EL (cell line): ENCODE measurements at regions not wholly inside any gene's neighbourhood (a gene's known extent, or its start where the extent isn't known, plus 50 kb on each side); places are given as distances from the start of the nearest gene placed in this dataset.
"Not testable (repeated sequence)": the region's sequence is repeated elsewhere in the genome, so short reads cannot be mapped to it uniquely, and the experiment has no call there.

ENCODE experiments used
- DNase-seq: peaks from one replicate; pipeline ENCODE4 v3.0.0-alpha.2; 2016

DNA sequence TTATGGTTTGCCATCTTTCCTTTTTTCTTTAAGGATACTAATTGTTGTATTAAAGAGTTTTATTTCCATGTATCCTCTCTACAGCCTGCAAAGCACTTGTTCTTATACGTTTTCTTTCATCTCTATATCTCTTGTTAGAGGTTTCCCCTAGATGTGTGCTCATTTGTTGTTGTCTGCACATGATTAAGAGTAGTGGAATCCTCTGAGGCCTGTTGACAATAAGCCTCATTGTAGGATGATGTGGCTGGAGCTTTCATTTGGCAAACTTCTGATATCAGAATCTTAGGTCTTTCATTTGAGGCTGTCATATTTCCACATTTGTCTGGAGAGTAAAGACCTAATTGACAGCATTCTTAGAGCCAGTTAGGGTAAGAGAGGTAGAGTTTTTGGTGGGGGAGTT, 506.0 kb downstream of the DIPK2A start:
- no peak for DNase-seq

DNA sequence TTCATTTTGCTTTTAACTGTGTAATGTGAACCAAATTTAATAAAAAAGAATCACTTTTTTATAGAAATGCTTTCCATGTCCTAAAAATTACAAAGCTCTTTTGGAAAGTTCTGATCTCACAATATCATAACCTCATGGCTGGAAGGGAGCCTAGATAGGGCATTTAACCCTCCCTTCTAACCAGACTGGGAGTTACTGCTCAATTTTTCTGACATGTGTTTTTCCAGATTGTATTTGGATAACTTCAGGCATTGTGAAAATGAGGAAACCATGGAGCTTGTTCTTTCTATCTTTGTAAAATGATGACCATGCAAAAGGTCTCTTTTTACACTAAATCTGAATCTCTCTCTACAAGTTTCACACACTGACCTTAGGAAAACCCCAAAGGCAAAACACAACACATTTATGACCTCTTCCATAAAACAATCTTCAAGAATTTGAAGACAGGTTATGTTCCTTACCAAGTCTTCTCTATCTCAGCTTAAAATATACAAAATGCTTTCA, 508.8 kb downstream of the DIPK2A start:
- no peak for DNase-seq

DNA sequence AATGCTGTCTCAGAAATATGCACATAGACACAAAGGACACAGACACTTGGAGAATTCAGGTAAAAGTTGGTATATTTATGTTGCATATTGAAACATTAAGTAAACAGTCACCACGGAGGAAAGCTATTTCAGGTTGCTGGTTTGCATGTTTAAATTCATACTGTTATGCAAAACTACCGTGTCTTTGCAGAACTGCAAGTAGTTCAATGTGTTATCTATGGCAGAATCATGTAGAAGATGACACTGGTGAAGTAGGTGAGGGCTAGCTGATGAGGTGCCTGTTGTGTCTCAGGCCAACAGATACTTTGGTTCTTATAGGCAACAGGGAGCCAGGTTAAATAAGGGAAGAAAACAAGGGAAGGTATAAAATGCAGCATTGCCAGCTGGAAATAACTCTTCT, 511.3 kb downstream of the DIPK2A start:
- DNase-seq, result no peak

GRCh38 chr3:144487011-144487410, 515.4 kb downstream of the DIPK2A start:
- no peak for DNase-seq

GRCh38 chr3:144488927-144489326, 517.3 kb downstream of the DIPK2A start:
- DNase-seq, result no peak

GRCh38 chr3:144491333-144491732, 519.7 kb downstream of the DIPK2A start:
- no peak for DNase-seq

DNA sequence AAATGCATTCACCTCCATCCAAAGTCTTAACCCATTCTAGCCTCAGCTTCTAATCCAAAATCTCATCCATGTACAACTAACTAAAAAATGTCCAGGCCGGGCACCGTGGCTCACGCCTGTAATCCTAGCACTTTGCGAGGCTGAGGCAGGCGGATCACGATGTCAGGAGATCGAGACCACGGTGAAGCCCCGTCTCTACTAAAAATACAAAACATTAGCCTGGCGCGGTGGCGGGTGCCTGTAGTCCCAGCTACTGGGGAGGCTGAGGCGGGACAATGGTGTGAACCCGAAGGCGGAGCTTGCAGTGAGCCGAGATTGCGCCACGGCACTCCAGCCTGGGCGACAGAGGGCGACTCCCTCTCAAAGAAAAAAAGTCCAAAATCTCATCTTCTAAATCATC, 523.0 kb downstream of the DIPK2A start:
- DNase-seq, result not testable (repeated sequence)

DNA sequence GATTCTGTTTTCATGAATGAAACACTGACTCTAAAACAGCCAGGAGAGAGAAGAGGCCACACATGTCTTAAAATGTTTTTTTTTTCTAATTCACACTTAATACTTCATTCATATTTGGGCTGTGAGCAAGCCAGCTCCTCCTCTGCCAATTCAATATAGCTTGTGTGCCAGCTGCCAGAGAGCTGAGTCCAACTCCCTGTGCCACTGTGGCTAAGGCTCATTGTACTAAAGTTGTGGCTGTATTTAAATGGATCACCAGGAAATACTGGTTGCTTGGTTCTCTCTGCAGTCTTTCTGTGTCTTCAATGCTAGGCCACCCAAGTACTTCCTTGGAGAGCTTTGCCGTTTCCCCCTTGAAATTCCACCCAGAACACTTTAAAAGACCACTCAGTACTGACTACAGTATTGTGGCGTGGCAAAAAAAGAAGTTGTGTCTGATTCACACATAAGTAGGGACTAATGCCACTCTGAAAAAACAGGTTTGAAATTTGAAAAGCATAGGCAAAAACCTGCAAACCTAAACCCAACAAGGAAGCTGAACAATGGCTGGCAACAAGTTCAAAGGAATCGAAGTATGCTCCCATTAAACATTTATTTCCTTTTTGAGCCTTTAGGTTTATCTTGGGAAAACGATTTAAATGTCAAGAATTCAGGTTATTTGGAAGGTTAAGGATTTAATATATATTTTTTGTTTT, 524.7 kb downstream of the DIPK2A start:
- no peak for DNase-seq

GRCh38 chr3:144497452-144497851, 525.8 kb downstream of the DIPK2A start:
- DNase-seq, result no peak

- DNase-seq, result no peak
Measured at GRCh38 chr3:144499001-144499930, 527.6 kb downstream of the DIPK2A start.

DNA sequence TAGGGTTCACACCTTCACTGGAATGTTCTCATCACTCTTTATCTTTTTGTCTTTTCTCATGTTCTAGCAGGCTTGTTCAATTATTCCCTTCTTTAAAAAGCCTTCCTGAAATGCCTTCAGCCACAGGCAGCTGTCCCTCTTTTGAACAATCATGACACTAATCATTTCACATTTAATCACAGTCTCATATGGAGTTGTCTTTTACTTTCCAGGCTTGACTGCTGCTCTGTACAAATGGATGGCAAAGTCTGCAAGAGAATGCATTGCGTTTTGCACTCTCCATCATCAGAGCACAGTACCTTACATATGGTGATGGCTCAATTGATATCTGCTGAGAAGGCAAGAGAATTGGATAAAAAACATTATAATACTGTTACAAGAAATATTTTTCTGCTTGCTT, 529.8 kb downstream of the DIPK2A start:
- no peak for DNase-seq

DNA sequence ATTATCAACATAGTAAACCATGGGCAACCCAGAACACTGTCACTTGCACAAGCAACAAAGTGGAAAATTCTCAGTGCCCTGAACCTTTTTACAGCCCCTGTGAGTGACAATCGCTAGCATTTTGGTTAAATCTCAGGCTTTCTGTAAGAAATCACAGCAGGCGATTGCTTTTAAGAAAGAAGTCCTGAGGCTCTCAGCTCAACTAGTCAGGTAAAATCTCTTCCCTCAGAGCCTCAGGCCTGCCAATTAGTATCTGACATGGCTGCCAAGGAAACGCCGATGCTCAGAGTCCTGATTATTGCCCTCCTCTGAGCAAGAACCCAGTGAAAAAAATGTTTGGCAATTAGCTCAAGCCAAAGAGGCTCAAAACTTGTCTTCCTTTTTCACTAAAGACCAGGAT, 530.8 kb downstream of the DIPK2A start:
- no peak for DNase-seq

- DNase-seq, result not testable (repeated sequence)
Measured at GRCh38 chr3:144506375-144506774, 534.8 kb downstream of the DIPK2A start.

GRCh38 chr3:144511346-144511745, 539.7 kb downstream of the DIPK2A start:
- no peak for DNase-seq

DNA sequence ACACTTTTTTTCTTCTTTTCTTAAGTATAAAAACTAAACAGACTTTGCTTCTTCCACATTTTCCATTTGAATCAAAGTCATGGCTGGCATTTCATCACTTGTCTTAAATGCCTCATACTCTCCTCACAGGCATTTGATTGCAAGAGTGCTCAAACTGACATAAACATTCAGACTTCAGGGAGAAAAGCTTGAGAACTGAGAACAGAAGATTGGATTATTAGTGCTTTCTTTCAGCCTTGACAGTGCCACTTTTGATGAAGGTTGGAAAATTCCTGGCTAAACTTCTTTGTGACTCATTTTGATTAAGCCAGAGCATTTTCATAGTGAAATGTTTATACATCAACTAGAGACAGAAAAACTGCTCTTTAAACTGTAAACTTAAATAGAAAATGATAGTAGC, 544.4 kb downstream of the DIPK2A start:
- no peak for DNase-seq

GRCh38 chr3:144516589-144516988, 545.0 kb downstream of the DIPK2A start:
- no peak for DNase-seq

- DNase-seq, result no peak
Measured at GRCh38 chr3:144521131-144521530, 549.5 kb downstream of the DIPK2A start.

GRCh38 chr3:144522456-144522855, 550.8 kb downstream of the DIPK2A start:
- DNase-seq, result no peak

DNA sequence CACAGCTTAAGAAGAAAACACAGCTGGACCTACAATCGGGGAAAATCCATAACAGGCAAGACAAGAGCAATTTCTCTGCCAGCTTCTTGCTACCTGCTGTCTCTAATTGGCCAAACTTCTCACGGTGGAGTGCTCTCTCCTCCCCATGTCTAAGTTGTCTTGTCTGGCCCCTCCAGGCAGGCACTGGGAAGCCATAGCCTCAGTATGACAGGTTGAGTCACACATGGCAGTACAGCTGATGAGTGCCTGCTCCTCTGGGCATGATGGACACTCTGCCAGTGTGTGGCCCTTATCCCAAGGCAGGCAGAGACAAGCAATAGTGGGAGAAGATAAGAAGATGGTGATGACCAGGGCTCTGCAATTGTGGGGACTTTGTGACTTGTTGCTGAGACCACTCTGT, 551.8 kb downstream of the DIPK2A start:
- DNase-seq, result no peak

DNA sequence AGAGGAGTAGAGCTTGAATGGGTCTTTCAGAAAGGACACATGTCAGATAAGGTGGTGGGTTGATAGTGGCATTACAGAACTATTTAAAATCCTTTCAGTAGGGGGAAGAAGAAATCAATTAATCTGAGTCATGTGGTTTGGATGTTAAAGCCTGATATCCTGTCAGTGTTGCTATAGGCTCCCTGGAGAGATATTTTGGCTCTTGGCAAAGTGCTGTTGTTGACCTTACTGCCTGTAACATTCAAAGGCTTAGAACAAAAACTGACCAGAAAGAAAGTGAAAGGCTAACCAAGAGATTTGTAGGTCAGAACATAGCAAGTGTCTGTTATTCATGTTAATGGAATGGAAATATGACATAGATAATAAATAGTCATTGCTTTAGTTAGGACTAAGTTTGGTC, 552.9 kb downstream of the DIPK2A start:
- DNase-seq, result no peak

DNA sequence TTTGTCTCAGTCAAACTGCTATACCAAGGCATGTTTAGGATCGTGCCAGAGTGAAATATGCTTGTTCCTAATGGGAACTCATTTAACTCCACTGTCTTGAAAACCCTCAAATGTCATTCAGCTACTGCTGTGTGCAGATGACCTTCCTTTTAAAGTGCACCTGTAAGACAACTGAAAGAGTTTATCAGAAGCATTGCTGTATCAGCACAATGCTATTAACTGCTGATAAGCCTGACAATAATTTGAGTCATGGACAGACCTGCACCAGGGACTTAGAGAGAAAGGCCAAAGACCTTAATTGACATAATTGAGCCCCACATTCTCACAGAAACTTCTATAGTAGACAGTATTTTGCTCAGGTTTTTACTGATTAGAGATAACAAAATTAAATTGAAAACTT, 557.9 kb downstream of the DIPK2A start:
- DNase-seq, result no peak

DNA sequence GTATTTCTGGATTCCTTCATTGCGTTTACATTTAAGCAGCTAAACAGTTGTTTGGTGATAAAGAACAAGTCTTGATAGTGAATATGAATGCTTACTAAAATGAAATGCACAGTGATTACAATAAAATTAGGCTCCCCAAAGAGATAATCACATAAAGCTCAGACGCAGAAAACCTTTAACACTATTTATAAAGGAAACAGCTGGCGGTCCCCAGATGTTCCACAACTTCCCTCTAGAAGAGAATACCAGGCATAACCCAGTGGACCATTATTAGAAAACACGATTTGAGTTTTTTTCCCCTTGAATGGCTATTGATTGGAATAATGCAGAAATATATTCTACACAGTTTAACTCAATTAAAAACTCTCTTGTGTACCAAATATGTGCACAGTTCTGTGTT, 573.2 kb downstream of the DIPK2A start:
- DNase-seq, result no peak

DNA sequence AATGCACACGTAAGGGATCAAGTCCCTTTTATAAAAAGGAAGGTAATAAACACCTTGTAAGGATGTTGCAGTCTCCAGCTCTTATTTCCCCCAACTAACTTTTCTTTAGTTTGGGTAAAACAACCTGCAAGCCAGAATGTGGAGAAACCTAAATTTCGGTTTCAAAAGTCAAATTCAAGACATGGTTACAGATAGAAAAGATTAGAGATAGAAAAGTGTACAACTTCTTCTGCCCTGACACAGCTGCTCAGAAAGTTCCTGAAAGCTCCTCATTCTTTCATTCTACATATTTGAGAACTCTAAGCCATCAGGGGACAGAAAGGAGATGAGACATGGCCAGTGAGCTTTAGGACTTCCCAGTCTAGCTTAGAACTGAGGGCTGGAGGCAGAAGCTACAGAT, 574.9 kb downstream of the DIPK2A start:
- DNase-seq, result no peak

DNA sequence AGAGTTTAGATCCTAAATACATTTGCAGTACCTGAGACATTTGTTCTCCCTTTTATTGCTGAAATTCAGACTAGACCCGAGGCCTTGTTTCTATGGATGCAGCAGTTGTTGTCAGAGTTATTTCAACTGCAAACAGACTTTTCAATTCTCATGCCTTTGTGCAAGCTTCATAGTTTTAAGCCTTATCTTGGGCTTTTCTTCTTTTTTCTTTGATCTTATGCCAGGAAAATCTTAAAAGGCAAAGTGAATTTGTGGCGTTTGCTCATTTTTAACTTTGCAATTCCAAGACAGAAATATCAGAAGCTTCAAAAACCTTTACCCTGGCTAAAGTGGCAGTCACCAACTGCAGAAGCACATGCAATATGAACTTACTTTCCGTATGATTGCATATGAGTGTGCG, 576.7 kb downstream of the DIPK2A start:
- no peak for DNase-seq
